Amniotic epithelial cell (primary cell): ENCODE measurements at regions not wholly inside any gene's neighbourhood (a gene's known extent, or its start where the extent isn't known, plus 50 kb on each side); places are given as distances from the start of the nearest gene placed in this dataset.
"Not testable (repeated sequence)": the region's sequence is repeated elsewhere in the genome, so short reads cannot be mapped to it uniquely, and the experiment has no call there.

Experiments
- DNase-seq: peaks from one replicate; pipeline ENCODE4 v3.0.0-alpha.2; 2010; ENCODE audit warnings: low read depth

DNA sequence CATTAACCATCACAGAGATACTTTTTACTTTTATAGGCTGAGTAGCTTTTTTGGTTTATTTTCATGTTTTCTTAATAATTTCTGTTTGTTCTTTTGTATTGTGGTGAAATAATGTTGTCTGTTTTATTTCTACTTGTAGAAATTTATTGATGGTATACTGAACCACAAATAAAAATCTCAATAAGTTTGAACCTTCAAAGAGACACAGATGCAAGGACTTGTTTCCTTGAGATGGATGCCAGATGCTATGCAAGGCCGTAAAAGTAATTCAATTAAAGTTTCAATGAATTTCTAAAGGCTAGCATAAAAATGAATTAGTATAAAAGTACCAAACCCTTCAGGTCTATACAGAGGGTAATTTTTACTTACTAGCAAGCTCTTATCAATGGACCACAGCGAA, 873.5 kb downstream of the TTLL7 start:
- no peak for DNase-seq

DNA sequence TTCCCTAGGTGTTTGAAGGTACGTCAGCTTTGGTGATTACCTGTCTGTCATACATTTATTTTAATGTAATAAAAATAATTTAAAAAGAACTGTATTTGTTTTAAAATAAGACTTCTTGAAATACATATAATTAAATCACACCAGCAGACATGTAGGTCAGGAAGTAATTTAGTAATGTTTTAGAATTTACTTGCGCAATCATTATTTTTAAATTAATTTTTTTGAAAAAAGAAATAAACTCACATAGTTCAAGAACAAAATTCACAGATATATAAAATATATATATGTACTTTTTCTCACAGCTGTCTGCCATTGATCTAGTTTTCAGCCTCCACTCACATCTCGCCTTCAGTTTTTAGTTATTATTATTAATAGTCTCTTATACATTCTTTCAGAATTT, 875.9 kb downstream of the TTLL7 start:
- no peak for DNase-seq

DNA sequence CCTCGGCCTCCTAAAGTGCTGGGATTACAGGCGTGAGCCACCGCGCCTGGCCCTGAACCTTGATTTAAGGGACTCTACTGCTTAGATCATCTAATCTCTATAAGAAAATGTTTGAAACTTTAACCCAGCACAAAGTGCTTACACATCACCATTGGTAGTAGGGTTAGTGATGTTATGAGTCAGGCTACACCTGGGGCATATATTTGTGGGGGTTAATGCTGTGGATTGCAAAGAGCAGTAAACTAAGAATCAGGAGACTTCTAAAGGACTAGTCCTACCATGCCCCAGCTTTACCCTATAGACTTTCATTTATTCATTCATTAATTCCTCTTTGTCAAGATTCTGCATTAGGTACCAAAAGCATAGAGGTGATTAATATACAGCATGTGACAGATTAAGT, 880.5 kb downstream of the TTLL7 start:
- DNase-seq: no peak

DNA sequence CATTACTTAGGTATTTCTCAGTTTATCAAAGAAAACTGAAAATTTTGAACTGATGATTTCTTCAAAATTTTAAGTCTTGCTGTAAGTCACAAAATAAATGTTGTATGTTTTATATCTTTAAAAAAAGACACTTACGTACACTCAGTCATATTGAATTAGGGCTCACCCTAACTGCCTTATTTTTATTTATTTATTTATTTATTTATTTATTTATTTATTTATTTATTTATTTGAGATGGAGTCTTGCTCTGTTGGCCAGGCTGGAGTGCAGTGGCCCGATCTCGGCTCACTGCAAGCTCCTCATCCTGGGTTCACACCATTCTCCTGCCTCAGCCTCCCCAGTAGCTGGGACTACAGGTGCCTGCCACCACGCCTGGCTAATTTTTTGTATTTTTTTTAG, 881.9 kb downstream of the TTLL7 start:
- not testable (repeated sequence) for DNase-seq

DNA sequence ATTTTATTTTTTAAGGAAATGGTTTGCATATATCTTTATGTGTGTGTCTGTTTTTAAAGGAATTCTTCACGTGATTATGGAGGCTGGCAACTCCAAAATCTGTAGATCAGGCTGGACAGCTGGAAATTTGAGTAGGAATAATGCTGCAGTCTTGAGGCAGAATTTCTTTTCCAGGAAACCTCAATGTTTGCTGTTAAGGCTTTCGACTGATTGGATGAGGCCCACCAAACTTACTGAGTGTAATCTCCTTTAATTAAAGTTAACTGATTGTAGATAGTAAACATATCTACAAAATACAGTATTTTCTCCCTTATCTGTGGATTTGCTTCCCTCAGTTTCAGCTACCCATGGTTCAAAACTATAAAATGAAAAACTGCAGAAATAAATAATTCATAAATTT, 883.1 kb downstream of the TTLL7 start:
- DNase-seq: no peak

DNA sequence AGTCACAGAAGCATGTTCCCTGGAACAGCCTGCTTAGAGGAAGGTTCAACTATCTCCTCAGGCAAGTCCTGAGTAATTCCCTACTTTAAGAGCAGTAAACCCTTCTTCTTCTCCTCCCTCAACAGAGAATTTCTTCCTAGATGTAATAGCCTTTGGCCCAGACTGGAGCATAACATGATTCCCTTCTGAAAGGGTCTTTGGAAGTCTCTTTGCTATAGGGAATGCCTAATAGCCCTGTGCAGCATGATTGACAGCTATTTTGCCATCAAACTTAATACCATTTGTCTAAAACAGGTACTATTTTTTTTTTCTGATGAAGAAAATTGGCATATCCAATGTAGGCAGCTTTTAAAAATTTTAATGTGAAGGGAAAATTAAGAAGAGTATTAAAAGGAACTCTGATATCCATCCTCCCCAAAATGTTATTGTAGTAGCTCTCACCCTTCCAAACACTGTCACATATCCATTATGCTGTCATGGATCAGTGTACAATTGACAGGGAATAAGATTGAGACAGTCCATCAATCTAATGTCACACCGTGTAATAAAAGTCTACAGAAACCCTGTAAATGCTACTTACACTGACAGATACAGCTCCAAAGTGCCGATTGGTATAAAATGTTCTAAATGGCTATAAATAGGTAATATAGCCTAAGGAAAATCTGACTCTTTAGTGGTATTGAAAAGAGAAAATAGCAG, 884.6 kb downstream of the TTLL7 start:
- DNase-seq: no peak

- DNase-seq: no peak
Observed at GRCh38 chr1:83113652-83114051, 885.3 kb downstream of the TTLL7 start.

DNA sequence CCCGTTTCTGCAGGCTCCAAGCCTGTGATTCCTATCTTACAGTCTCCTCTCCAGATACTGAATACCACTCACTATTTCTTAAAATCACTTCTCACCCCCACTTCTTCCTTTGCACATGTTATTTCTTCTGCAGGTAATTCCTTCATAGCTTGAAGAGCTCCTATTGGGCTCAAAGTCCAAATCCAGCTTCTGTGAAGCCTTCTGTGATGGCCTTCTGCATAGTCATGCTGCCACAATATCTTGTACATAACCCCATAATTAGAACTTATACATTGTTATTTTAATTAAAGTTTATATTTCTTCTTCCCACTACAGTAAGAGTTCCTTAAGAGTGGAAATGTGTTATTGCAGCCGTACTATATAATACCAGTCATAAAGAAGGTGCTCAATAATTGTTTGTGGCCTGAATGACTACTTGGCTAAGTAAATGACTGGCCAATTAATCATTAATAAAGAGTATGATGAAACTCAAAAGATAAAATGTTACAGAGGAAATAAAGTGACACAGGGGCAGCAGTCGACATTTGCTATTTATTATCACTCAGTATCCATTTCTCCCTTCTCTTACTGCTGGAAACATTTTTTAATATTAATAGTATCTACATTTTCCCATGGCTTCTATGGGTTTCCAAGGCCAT, 886.6 kb downstream of the TTLL7 start:
- DNase-seq: no peak

- DNase-seq: no peak
Observed at GRCh38 chr1:83110156-83110555, 888.8 kb downstream of the TTLL7 start.

- DNase-seq: no peak
Observed at GRCh38 chr1:83109692-83110091, 889.2 kb downstream of the TTLL7 start.

- DNase-seq: no peak
Observed at GRCh38 chr1:83104558-83104957, 894.4 kb downstream of the TTLL7 start.

DNA sequence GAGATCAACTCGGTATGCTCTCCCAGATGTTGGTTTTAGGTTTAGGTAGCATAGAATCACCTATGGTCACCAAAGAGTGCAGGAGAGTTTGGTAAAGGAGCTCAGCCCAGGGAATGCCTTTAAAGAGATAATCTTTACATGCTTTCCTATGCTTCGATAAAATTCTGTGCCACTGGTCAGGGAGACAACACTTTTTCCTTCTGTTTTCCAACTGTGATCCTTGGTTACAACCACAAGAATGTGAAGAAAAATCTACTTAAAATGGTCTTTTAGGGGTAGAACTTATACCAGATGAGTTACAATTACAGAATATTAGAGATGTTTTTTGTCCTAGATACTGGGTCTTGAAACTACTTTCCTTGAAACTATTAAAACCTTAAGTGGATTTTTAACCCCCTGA, 895.6 kb downstream of the TTLL7 start:
- no peak for DNase-seq

DNA sequence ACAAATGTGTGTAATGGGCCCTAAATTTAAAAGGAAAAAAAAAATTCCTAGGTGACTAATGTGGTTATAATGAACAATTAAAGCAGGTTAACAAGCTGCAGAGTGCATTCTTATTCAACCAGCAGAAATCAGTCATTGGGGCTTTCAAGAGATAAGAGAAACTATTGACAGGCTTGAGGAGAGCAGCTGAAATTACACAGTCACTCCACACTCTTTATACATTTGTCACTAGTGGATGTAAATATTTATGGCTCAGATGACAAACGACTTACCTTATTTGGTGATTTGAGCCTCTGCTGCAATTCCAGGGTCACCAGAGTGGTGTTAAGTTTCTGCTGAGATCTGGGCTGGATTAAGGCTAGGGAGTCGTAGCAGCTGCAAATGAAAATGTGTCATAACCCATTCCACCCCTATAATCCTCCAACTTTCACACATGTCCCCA, 896.3 kb downstream of the TTLL7 start:
- no peak for DNase-seq

DNA sequence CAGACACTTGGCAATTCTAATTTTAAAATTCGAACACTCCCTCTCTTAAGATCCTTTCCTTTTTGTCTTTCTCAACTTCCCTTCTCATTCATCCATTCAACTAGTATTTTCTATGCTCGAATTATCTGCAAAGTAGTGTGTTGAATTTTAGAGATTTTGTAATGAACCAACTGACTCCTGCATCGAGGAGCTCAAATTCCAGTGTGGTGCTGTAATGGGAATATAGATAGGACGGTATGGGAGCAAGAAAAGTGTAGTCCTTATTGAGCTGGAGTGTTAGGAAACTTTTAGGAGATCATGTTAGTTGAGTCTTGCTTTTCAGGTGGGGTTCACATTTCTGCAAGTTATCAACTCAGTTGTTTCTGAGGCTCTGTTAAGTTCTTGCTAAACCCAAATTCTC, 897.5 kb downstream of the TTLL7 start:
- DNase-seq: no peak

- no peak for DNase-seq
Observed at GRCh38 chr1:83100133-83100532, 898.8 kb downstream of the TTLL7 start.

GRCh38 chr1:83098791-83099190, 900.1 kb downstream of the TTLL7 start:
- no peak for DNase-seq

- no peak for DNase-seq
Observed at GRCh38 chr1:83098131-83098530, 900.8 kb downstream of the TTLL7 start.

GRCh38 chr1:83097715-83098114, 901.2 kb downstream of the TTLL7 start:
- DNase-seq: no peak

DNA sequence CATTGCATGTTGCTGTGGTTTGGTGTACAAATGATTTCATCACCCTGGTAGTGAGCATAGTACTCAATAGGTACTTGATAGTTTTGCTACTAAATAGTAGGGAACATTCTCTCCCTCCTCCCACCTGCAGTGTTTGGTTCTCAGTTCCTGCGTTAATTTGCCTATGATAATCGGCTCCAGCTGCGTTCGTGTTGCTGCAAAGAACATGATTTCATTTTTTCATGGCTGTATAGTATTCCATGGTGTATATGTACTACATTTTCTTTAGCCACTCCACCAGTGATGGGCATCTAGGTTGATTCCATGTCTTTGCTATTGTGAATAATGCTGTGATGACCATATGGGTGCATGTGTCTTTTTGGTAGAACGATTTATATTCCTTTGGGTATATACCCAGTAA, 903.4 kb downstream of the TTLL7 start:
- no peak for DNase-seq

DNA sequence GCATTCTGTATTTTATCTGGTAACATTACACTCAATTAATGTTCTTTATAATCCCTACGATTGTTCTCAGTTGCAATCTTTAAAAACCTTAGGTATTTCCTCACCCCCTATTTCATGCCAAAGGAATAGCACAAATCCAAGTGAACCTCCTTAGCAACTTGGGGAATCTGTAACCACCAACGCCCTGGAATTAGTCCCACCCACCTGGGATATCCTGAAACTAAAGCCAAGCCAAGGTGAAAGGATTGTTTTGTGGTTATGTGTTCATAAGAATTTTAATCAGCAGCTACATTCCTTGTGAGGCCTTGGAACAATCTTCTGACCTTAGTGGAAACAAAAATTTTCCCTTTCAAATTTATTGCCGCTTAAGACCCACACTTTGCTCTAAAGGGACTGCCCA, 908.7 kb downstream of the TTLL7 start:
- DNase-seq: no peak

- no peak for DNase-seq
Observed at GRCh38 chr1:83087851-83088250, 911.1 kb downstream of the TTLL7 start.

- no peak for DNase-seq
Observed at GRCh38 chr1:83086986-83087512, 911.9 kb downstream of the TTLL7 start.

DNA sequence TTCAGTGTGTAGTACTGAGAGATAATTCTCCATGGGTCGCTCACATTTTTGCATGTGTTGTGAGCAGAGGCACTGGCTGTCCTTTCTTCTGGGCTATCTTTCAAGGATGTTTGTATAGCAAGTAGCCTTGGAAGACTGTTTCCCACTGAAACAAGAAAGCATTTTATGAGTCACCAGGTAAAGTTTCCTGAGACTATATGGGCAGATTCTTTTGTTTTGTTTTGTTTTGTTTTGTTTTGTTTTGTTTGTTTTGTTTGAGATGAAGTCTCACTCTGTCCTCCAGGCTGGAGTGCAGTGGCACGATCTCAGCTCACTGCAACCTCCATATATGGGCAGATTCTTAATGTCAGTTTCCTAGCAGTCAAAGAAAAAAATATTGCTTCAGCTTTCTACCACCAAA, 912.6 kb downstream of the TTLL7 start:
- no peak for DNase-seq
